ENCODE measurements at regions not wholly inside any gene's neighbourhood (a gene's known extent, or its start where the extent isn't known, plus 50 kb on each side); places are given as distances from the start of the nearest gene placed in this dataset.
A peak's percentile ranks its signal among the peaks of the same experiment; 100 is the strongest.

DNA sequence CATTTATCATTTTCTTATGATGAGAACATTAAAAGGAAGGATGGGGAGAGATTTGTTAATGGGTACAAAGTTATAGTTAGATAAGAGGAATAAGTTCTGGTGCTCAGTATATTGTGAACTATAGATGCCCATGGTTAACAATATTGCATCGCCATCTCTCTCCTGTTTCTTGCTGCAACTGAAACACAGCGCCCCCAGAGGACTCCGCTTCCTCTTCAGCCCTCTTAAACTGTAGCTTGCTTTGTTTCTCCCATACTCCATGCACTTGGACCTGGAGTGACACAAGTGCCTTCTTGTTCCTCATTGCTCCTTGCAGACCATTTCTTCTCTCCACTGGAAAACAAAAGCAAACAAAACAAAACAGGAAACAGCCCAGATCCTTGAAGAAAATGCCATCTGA, 70.1 kb upstream of the NTPCR start:
- H3K27ac ChIP-seq, result no peak overlapping the region
- TF ChIP-seq, protein P1, sequence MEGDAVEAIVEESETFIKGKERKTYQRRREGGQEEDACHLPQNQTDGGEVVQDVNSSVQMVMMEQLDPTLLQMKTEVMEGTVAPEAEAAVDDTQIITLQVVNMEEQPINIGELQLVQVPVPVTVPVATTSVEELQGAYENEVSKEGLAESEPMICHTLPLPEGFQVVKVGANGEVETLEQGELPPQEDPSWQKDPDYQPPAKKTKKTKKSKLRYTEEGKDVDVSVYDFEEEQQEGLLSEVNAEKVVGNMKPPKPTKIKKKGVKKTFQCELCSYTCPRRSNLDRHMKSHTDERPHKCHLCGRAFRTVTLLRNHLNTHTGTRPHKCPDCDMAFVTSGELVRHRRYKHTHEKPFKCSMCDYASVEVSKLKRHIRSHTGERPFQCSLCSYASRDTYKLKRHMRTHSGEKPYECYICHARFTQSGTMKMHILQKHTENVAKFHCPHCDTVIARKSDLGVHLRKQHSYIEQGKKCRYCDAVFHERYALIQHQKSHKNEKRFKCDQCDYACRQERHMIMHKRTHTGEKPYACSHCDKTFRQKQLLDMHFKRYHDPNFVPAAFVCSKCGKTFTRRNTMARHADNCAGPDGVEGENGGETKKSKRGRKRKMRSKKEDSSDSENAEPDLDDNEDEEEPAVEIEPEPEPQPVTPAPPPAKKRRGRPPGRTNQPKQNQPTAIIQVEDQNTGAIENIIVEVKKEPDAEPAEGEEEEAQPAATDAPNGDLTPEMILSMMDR (conservative IDR thresholded peaks at IDR 0.05), result peak; percentile 88
- TF ChIP-seq ZFX (IDR thresholded peaks at IDR 0.05), result no peak

DNA sequence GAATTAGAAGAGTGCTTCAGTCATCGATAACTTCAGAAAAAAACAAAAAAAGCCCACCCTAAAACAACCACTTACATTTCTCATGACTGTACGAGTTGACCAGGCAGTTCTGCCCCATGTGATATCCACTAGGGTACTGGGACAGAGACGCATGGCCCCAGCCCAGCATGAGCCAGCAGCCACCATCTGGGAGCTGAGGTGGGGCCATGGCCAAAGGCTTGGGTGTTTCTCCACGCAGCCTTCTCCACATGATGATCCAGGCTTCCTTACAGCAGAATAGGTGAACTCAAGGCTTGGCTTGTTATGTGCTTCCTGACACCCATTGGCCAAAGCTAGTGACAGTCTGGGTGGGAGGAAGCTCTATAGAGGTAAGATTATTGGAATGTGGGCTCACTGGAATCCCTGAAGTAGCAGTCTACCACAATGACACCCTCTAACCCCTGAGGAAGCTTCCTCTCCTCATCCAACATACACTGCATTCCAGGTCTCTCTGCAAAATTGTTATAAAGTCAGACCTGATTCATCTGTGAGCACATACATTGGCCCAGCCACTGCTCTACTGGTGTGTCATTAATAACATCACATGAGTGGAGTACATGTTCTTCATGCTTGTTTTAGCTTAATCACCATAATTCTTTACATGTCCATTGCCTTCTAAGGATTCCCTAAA, 66.3 kb upstream of the NTPCR start:
- TF ChIP-seq, protein P1 (conservative IDR thresholded peaks at IDR 0.05), result no peak
- TF ChIP-seq ZFX (IDR thresholded peaks at IDR 0.05), result no peak
- H3K27ac ChIP-seq, result no peak overlapping the region

DNA sequence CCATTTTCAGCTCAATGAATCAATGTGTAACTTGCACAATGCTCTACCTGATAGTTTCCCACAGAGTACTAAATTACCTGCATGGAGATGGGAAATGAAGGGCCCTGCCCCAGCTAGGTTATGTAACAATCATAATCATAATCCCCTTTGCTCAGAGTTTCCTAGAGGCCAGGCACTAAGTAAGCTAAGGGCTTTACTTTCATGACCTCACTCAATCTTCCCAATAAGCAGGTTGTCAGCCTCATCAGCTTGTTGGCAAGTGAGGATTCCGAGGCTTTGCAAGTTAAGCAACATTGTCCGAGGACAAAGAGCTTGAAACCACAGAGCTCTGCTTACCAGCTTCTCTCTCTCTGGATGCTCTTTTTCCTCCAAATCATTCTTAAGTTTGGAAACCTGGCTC, 64.1 kb upstream of the NTPCR start:
- no peak for TF ChIP-seq ZFX (IDR thresholded peaks at IDR 0.05)
- TF ChIP-seq, protein P1 (conservative IDR thresholded peaks at IDR 0.05), result no peak
- no peak overlapping the region for H3K27ac ChIP-seq

GRCh38 chr1:232890340-232890943, 60.0 kb upstream of the NTPCR start:
- no peak overlapping the region for H3K27ac ChIP-seq
- TF ChIP-seq, protein P1 (conservative IDR thresholded peaks at IDR 0.05), result no peak
- no peak for TF ChIP-seq ZFX (IDR thresholded peaks at IDR 0.05)

DNA sequence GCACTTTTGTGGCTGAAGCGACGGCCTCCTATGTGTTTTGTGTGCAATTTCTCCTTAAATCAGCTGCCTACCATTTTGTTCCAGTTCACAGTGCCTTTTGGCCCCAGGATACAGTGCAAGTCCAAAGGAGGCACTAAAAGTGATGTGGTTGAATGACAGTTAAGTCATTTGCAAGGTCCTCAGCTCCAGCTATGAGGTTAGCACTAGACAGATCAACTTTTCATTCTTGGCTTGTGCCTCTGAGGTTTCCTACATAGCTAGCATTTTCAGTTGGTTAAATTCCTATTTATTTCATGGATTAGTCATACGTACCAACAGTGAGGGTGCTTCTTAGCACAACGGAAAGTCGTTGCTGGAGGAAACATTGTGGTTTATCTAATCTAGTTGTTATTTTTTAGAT, 59.3 kb upstream of the NTPCR start:
- TF ChIP-seq, protein P1 (conservative IDR thresholded peaks at IDR 0.05), result no peak
- no peak for TF ChIP-seq ZFX (IDR thresholded peaks at IDR 0.05)
- no peak overlapping the region for H3K27ac ChIP-seq

GRCh38 chr1:232891656-232892317, 58.6 kb upstream of the NTPCR start:
- no peak for TF ChIP-seq ZFX (IDR thresholded peaks at IDR 0.05)
- TF ChIP-seq, protein P1 (conservative IDR thresholded peaks at IDR 0.05), result no peak
- no peak overlapping the region for H3K27ac ChIP-seq
